H9 (cell line): ENCODE measurements at regions not wholly inside any gene's neighbourhood (a gene's known extent, or its start where the extent isn't known, plus 50 kb on each side); places are given as distances from the start of the nearest gene placed in this dataset.
A peak's percentile ranks its signal among the peaks of the same experiment; 100 is the strongest.

Source experiments
- DNase-seq: peaks from one replicate; pipeline ENCODE4 v3.0.0-alpha.2; 2017
- H2AFZ ChIP-seq: one replicate; pipeline ENCODE4 v1.6.1; 2013; ENCODE audit warnings: mild to moderate bottlenecking, low read length, control low read depth, moderate library complexity
- H2AK5ac ChIP-seq: 2 replicates; pipeline ENCODE4 v1.6.1; 2013; ENCODE audit warnings: low read length, control low read depth, mixed read lengths; ENCODE audit not compliant: insufficient read length
- H2BK120ac ChIP-seq: one replicate; pipeline ENCODE4 v1.6.1; 2013; ENCODE audit warnings: low read depth, mild to moderate bottlenecking, low read length, control low read depth, inconsistent platforms; ENCODE audit not compliant: poor library complexity, severe bottlenecking
- H2BK12ac ChIP-seq: 2 replicates; pipeline ENCODE4 v1.6.1; 2013; ENCODE audit warnings: low read length, control low read depth, mixed read lengths, low read depth; ENCODE audit not compliant: insufficient read length
- H2BK15ac ChIP-seq: 2 replicates; pipeline ENCODE4 v1.6.1; 2013; ENCODE audit warnings: low read depth, low read length, control low read depth
- H2BK20ac ChIP-seq: one replicate; pipeline ENCODE4 v1.6.1; 2013; ENCODE audit warnings: low read depth, mild to moderate bottlenecking, low read length, control low read depth, inconsistent platforms; ENCODE audit not compliant: poor library complexity, severe bottlenecking
- H2BK5ac ChIP-seq: 2 replicates; pipeline ENCODE4 v1.6.1; 2013; ENCODE audit warnings: low read length, control low read depth, mixed read lengths; ENCODE audit not compliant: insufficient read length
- H3K14ac ChIP-seq: 2 replicates; pipeline ENCODE4 v1.6.1; 2013; ENCODE audit warnings: low read length, control low read depth; ENCODE audit not compliant: insufficient read depth
- H3K18ac ChIP-seq: 2 replicates; pipeline ENCODE4 v1.6.1; 2013; ENCODE audit warnings: low read depth, mild to moderate bottlenecking, mixed read lengths, low read length, control low read depth; ENCODE audit not compliant: insufficient read length
- H3K23ac ChIP-seq: 2 replicates; pipeline ENCODE4 v1.6.1; 2013; ENCODE audit warnings: low read length, control low read depth, mixed read lengths, low read depth; ENCODE audit not compliant: insufficient read length
- H3K23me2 ChIP-seq: 2 replicates; pipeline ENCODE4 v1.6.1; 2013; ENCODE audit warnings: low read depth, mild to moderate bottlenecking, mixed read lengths, low read length, control low read depth; ENCODE audit not compliant: insufficient read length, poor library complexity, severe bottlenecking
- H3K27ac ChIP-seq: 2 replicates; pipeline ENCODE4 v1.5.1; 2013; ENCODE audit warnings: low read length, control low read depth, mixed read lengths, low read depth; ENCODE audit not compliant: insufficient read length
- H3K27me3 ChIP-seq: 2 replicates; pipeline ENCODE4 v1.6.1; 2013; ENCODE audit warnings: low read length, control low read depth, inconsistent platforms; ENCODE audit not compliant: insufficient read depth
- H3K4ac ChIP-seq: 2 replicates; pipeline ENCODE4 v1.6.1; 2013; ENCODE audit warnings: low read depth, mild to moderate bottlenecking, control low read depth, inconsistent platforms, low read length, moderate library complexity
- H3K4me1 ChIP-seq: 2 replicates; pipeline ENCODE4 v1.6.1; 2013; ENCODE audit warnings: low read length, control low read depth, inconsistent platforms; ENCODE audit not compliant: insufficient read depth
- H3K4me2 ChIP-seq: 2 replicates; pipeline ENCODE4 v1.6.1; 2013; ENCODE audit warnings: low read length, control low read depth, mixed read lengths; ENCODE audit not compliant: insufficient read length, insufficient read depth
- H3K56ac ChIP-seq: 2 replicates; pipeline ENCODE4 v1.6.1; 2013; ENCODE audit warnings: low read depth, mild to moderate bottlenecking, mixed read lengths, low read length, control low read depth; ENCODE audit not compliant: insufficient read length
- H3K79me1 ChIP-seq: 2 replicates; pipeline ENCODE4 v1.6.1; 2013; ENCODE audit warnings: low read depth, mild to moderate bottlenecking, moderate library complexity, low read length, control low read depth, inconsistent platforms; ENCODE audit not compliant: insufficient read depth, poor library complexity, severe bottlenecking
- H3K79me2 ChIP-seq: 2 replicates; pipeline ENCODE4 v1.6.1; 2013; ENCODE audit warnings: low read length, control low read depth, inconsistent platforms; ENCODE audit not compliant: insufficient read depth
- H3K9ac ChIP-seq: 2 replicates; pipeline ENCODE4 v1.6.1; 2013; ENCODE audit warnings: low read length, control low read depth, mixed read lengths; ENCODE audit not compliant: insufficient read length; ENCODE audit errors: extremely low read depth
- H3K9me3 ChIP-seq: one replicate; pipeline ENCODE4 v1.6.1; 2013; ENCODE audit warnings: low read depth, low read length, inconsistent platforms; ENCODE audit not compliant: control insufficient read depth
- H3T11ph ChIP-seq: one replicate; pipeline ENCODE4 v1.6.1; 2013; ENCODE audit warnings: mild to moderate bottlenecking, low read length, control low read depth, inconsistent platforms
- H4K20me1 ChIP-seq: one replicate; pipeline ENCODE4 v1.6.1; 2013; ENCODE audit not compliant: control insufficient read depth, insufficient read length, insufficient read depth
- H4K5ac ChIP-seq: 2 replicates; pipeline ENCODE4 v1.6.1; 2013; ENCODE audit warnings: low read depth, mild to moderate bottlenecking, mixed read lengths, low read length, control low read depth; ENCODE audit not compliant: insufficient read length
- H4K8ac ChIP-seq: replicated peaks from 2 replicates; pipeline ENCODE4 v1.6.1; 2013; ENCODE audit warnings: low read length, control low read depth, mixed read lengths, low read depth; ENCODE audit not compliant: insufficient read length
- H4K91ac ChIP-seq: 2 replicates; pipeline ENCODE4 v1.6.1; 2013; ENCODE audit warnings: low read depth, mild to moderate bottlenecking, moderate library complexity, mixed read lengths, low read length, control low read depth; ENCODE audit not compliant: insufficient read length
- H3K27ac Mint-ChIP-seq, 3 experiments: 2 replicates in 2 of 3; 3 replicates in 1 of 3; pipeline ENCODE4 v1.8.0; 2020 to 2021; ENCODE audit warnings: mixed read lengths in 3 of 3, mild to moderate bottlenecking in 1 of 3, moderate library complexity in 1 of 3
- H3K27me3 Mint-ChIP-seq: 2 replicates; pipeline ENCODE4 v1.8.0; 2021; ENCODE audit warnings: low read depth, mild to moderate bottlenecking, moderate library complexity, mixed read lengths
- H3K36me3 Mint-ChIP-seq, 3 experiments: 2 replicates in 2 of 3; 3 replicates in 1 of 3; pipeline ENCODE4 v1.8.0; 2020 to 2021; ENCODE audit warnings: low read depth in 3 of 3, mixed read lengths in 3 of 3; ENCODE audit not compliant: insufficient read depth in 1 of 3
- H3K4me1 Mint-ChIP-seq, 2 experiments: 2 replicates each; pipeline ENCODE4 v1.8.0; 2020; ENCODE audit warnings: mixed read lengths in 2 of 2
- H3K4me3 Mint-ChIP-seq, 2 experiments: 2 replicates in 1 of 2; 3 replicates in 1 of 2; pipeline ENCODE4 v1.8.0; 2020 to 2021; ENCODE audit warnings: mild to moderate bottlenecking in 2 of 2, mixed read lengths in 2 of 2, moderate library complexity in 1 of 2
- H3K9me3 Mint-ChIP-seq, 2 experiments: 2 replicates in 1 of 2; 3 replicates in 1 of 2; pipeline ENCODE4 v1.8.0; 2020; ENCODE audit warnings: mild to moderate bottlenecking in 2 of 2, mixed read lengths in 2 of 2, moderate library complexity in 1 of 2
- CTCF ChIP-seq: fragments of 200-600 bp; sonication (generic); conservative IDR thresholded peaks from 3 replicates; pipeline ENCODE4 v1.8.0; 2021; ENCODE audit warnings: antibody characterized with exemption, mild to moderate bottlenecking
- WGBS: extraction: QIAGEN DNeasy Blood & Tissue Kit; methylation state at CpG from one replicate; pipeline ENCODE4 v1.1.7; 2013; ENCODE audit warnings: missing lambda C conversion rate, low lambda C conversion rate, mixed read lengths; ENCODE audit not compliant: insufficient read length; ENCODE audit errors: extremely low coverage; 5-methylcytosine and 5-hydroxymethylcytosine counted together

- Histone ChIP-seq H2BK12ac (no peak overlapping the region), H4K8ac (no peak overlapping the region), H3K23me2 (no peaks in the 10 kb centered on the region), H3T11ph (no peak overlapping the region), H3K4me1 (no peaks in the 10 kb centered on the region; the same call in 1 of the 2 replicates), H4K5ac (no peak overlapping the region), H3K23ac (no peak overlapping the region), H3K9ac (no peak overlapping the region), H2BK15ac (no peak overlapping the region), H2BK5ac (no peak overlapping the region), H3K79me2 (no peaks in the 10 kb centered on the region), H2AK5ac (no peak overlapping the region), H4K91ac (no peak overlapping the region), H3K27me3 (no peaks in the 10 kb centered on the region), H3K4me2 (no peak overlapping the region), H3K79me1 (no peaks in the 10 kb centered on the region), H2BK20ac (no peak overlapping the region), H3K9me3 (no peaks in the 10 kb centered on the region), H3K14ac (no peak overlapping the region), H4K20me1 (no peaks in the 10 kb centered on the region), H3K18ac (no peak overlapping the region), H3K56ac (no peak overlapping the region), H2AFZ (no peak overlapping the region), H3K27ac (no peak overlapping the region), H3K4ac (no peak overlapping the region), H2BK120ac (no peak overlapping the region)
- Mint-ChIP-seq H3K27me3 (no peaks in the 10 kb centered on the region), H3K4me3 (no peak overlapping the region), H3K9me3 (no peaks in the 10 kb centered on the region), H3K4me1 (peaks cover 6 to 7% of the 10 kb centered on the region in 2 experiments; a peak in 2 of 4 replicates), H3K36me3 (no peaks in the 10 kb centered on the region), H3K27ac (0 out of 7 replicates have a peak overlapping the region, but pooled peaks of 1 of the 3 experiments have one; percentile 26)
- 100% methylated on average over 1 of the region's 10 CpGs for WGBS
- TF ChIP-seq CTCF: no peak
- DNase-seq: no peak
Observed at GRCh38 chr6:19432966-19433498, 404.1 kb upstream of the ID4 start.
